RCC 7860 (cell line): ENCODE measurements at regions not wholly inside any gene's neighbourhood (a gene's known extent, or its start where the extent isn't known, plus 50 kb on each side); places are given as distances from the start of the nearest gene placed in this dataset.
"Not testable (repeated sequence)": the region's sequence is repeated elsewhere in the genome, so short reads cannot be mapped to it uniquely, and the experiment has no call there.

ENCODE experiments used
- DNase-seq: peaks from one replicate; pipeline ENCODE4 v3.0.0-alpha.2; 2015; ENCODE audit warnings: low spot score
- FAIRE-seq: peaks from 2 replicates; lab custom pipeline; 2012; peaks lifted over from hg19 to GRCh38; lab: Jason Lieb, UNC

DNA sequence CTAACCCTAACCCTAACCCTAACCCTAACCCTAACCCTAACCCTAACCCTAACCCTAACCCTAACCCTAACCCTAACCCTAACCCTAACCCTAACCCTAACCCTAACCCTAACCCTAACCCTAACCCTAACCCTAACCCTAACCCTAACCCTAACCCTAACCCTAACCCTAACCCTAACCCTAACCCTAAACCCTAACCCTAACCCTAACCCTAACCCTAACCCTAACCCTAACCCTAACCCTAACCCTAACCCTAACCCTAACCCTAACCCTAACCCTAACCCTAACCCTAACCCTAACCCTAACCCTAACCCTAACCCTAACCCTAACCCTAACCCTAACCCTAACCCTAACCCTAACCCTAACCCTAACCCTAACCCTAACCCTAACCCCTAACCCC lies 80.6 kb upstream of the PLEKHG4B start:
- DNase-seq, FAIRE-seq: not testable (repeated sequence)

DNA sequence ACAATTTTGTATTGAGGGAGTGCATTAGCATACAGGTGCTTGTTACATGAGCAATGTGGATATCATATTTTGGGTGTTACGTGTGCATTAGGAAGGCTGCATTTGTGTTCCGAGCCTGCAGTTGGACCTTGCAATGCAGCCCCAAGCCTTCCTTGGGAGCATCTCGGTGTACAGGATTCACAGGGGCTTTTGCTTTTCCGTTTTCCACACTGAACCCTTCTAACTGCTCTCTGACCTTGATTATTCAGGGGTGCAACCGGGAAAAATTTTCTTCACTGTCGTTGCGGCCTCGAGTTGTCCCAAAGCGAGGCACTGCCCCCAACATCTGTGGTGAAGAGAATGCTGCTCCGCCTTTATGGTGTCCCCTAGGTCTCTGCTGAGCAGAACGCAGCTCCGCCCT lies 80.1 kb upstream of the PLEKHG4B start:
- no peak for FAIRE-seq
- no peak for DNase-seq

GRCh38 chr5:13234-13633 lies 78.7 kb upstream of the PLEKHG4B start:
- DNase-seq (no peak), FAIRE-seq (no peak)

GRCh38 chr5:14676-15075 lies 77.3 kb upstream of the PLEKHG4B start:
- not testable (repeated sequence) for DNase-seq, FAIRE-seq

GRCh38 chr5:20276-20675 lies 71.7 kb upstream of the PLEKHG4B start:
- not testable (repeated sequence) for FAIRE-seq, DNase-seq

GRCh38 chr5:21654-22233 lies 70.2 kb upstream of the PLEKHG4B start:
- FAIRE-seq (peak; percentile 31), DNase-seq (peak; percentile 46)

DNA sequence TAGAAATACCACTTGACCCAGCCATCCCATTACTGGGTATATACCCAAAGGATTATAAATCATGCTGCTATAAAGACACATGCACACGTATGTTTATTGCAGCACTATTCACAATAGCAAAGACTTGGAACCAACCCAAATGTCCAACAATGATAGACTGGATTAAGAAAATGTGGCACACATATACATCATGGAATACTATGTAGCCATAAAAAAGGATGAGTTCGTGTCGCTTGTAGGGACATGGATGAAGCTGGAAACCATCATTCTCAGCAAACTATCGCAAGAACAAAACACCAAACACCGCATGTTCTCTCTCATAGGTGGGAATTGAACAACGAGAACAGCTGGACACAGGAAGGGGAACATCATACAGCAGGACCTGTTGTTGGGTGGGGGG lies 68.1 kb upstream of the PLEKHG4B start:
- FAIRE-seq, DNase-seq: not testable (repeated sequence)

DNA sequence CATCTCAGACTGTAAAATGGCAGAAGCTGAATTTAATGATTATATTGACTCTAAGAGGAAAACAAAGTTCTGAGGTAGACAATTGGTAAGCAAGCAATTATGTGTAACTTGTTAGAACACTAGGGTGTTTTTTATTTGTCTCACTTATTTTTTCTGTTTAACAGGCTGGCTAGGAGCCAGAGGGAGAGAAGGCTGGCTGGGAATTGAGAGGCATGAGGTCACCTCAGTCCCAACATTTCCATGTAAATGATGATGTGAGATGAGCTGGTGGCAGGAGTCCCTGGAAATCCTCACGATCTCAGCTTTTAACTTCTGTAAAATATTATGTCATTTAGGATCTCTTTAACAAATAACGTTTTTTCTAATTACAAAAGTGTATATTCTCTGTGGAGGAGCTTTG lies 66.9 kb upstream of the PLEKHG4B start:
- not testable (repeated sequence) for FAIRE-seq, DNase-seq

DNA sequence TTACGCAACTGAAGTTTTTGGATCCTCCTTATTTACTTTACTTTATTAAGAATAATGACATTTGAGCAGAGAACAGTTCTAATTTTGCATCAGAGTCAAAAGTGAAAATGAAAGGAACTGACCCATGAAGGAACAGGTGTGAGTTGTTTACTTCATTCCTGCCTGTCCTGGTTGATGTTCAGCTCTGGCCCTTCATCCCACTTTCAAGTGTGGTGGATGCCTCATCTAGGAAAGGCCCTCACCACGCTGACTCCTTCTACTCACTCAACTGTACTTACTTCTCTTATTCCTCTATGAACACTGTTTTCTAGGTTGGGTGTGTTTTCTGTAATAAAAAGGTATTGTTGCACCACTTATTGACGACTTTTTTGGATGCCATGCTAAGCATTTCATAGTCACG lies 61.8 kb upstream of the PLEKHG4B start:
- no peak for FAIRE-seq

GRCh38 chr5:30556-30955 lies 61.4 kb upstream of the PLEKHG4B start:
- not testable (repeated sequence) for FAIRE-seq, DNase-seq

More for the DNA sequence above, 61.8 kb upstream of the PLEKHG4B start:
- no peak for DNase-seq

GRCh38 chr5:32165-32564 lies 59.8 kb upstream of the PLEKHG4B start:
- FAIRE-seq, result no peak

GRCh38 chr5:35521-35920 lies 56.4 kb upstream of the PLEKHG4B start:
- DNase-seq, FAIRE-seq: not testable (repeated sequence)

More at GRCh38 chr5:32165-32564, 59.8 kb upstream of the PLEKHG4B start:
- no peak for DNase-seq

- DNase-seq, FAIRE-seq: not testable (repeated sequence)
These were observed 54.8 kb upstream of the PLEKHG4B start for GRCh38 chr5:37207-37606.

DNA sequence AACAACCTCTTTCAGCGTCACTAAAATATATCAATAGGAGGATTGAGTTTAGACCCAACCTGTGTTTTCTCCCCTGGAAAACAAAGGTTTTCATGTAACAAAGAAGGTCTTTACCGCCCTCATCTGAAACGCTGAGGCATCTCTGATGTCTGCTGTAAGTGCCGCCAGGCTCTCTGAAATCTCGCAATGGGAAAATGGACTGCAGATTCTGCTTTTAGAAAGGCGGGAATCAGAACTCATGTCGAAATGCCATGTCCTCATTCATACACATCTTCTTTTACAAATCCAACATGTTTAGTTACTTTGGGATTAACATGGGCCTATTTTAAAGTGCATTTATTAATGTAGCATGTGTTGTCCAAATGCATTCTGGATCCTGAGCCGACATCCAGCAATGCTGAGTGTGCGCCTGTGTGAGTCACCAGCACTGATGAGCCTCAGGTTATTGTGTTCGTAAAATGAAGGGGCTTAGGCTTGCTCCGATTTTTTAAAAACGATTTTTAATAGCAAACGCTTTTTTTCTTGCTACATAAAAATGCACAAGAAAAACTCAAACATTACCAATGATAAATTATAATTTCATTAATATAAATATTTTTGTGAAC lies 51.9 kb upstream of the PLEKHG4B start:
- DNase-seq (no peak), FAIRE-seq (no peak)
